SU-DHL-6 (cell line): ENCODE measurements at regions not wholly inside any gene's neighbourhood (a gene's known extent, or its start where the extent isn't known, plus 50 kb on each side); places are given as distances from the start of the nearest gene placed in this dataset.

Experiments
- CTCF ChIP-seq: fragments of 200-600 bp; sonication (generic); IDR thresholded peaks from one replicate; pipeline ENCODE4 v1.5.1; 2017; ENCODE audit warnings: antibody characterized with exemption, mild to moderate bottlenecking, low read length, moderate library complexity; ENCODE audit not compliant: insufficient read depth, poor library complexity, severe bottlenecking
- EZH2phosphoT487 ChIP-seq: fragments of 200-600 bp; sonication (generic), shearing (Covaris generic); conservative IDR thresholded peaks from 2 replicates; pipeline ENCODE4 v1.6.1; 2018; ENCODE audit warnings: mild to moderate bottlenecking, antibody characterized with exemption, low read length, moderate library complexity, mixed read lengths

GRCh38 chr13:27004866-27005265 lies 166.7 kb downstream of the USP12 start:
- no peak for TF ChIP-seq CTCF
- no peak for TF ChIP-seq EZH2phosphoT487
